HEK293T (cell line): ENCODE measurements at regions not wholly inside any gene's neighbourhood (a gene's known extent, or its start where the extent isn't known, plus 50 kb on each side); places are given as distances from the start of the nearest gene placed in this dataset.
"Not testable (repeated sequence)": the region's sequence is repeated elsewhere in the genome, so short reads cannot be mapped to it uniquely, and the experiment has no call there.

Source experiments
- CTBP1 ChIP-seq: fragments of 450-650 bp; IDR thresholded peaks from 2 replicates; pipeline ENCODE4 v1.6.1; 2016; ENCODE audit warnings: borderline replicate concordance
- SUZ12 ChIP-seq: fragments of 450-650 bp; IDR thresholded peaks from 2 replicates; pipeline ENCODE4 v1.6.1; 2016; ENCODE audit warnings: mild to moderate bottlenecking
- ZNF384 ChIP-seq: fragments of 450-650 bp; IDR thresholded peaks from 2 replicates; pipeline ENCODE4 v1.6.1; 2016

DNA sequence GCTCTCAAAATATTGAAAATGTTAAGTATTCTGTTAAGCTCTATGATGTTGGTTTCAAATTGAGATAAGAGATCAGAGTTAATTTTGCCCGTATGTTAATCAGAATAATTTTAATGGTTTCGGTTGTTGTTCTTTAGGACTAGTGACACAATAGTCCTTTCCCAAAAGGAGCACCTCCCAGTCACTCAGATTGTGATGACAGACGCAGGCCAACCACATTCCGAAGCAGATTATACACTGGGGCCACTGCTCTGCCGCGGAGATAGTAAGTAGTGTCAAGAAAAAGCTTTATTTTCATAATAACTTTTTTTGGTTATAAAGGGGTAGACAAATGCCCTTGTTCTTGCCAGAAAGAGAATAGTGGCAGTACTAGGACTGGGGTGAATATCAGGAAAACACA is 265.5 kb upstream of the SPATA31A3 start:
- TF ChIP-seq SUZ12, CTBP1, ZNF384: not testable (repeated sequence)
